Gastrocnemius medialis (tissue), 4 donors: ENCODE measurements at regions not wholly inside any gene's neighbourhood (a gene's known extent, or its start where the extent isn't known, plus 50 kb on each side); places are given as distances from the start of the nearest gene placed in this dataset.

Experiments
- CTCF ChIP-seq, 5 experiments: fragments of 450-650 bp in 3 of 5; fragments of 200-600 bp in 2 of 5; sonication (generic) in 2 of 5; IDR thresholded peaks in 4 of 5; conservative IDR thresholded peaks in 1 of 5; 1 replicate in 4 of 5; 2 replicates in 1 of 5; pipeline ENCODE4 v1.5.1; 2016 to 2019; ENCODE audit warnings: antibody characterized with exemption in 5 of 5, mild to moderate bottlenecking in 3 of 5, moderate library complexity in 3 of 5
- POLR2A ChIP-seq, 2 donors: fragments of 450-650 bp; IDR thresholded peaks; one replicate each; pipeline ENCODE4 v1.6.1; 2017; ENCODE audit warnings: antibody characterized with exemption in 2 of 2, mild to moderate bottlenecking in 2 of 2, moderate library complexity in 2 of 2

GRCh38 chr6:78623554-78623953 lies 243.8 kb upstream of the IRAK1BP1 start:
- TF ChIP-seq CTCF (IDR thresholded peaks at IDR 0.05 in 4 of 5, conservative IDR thresholded peaks at IDR 0.05 in 1 of 5), result no peak
- TF ChIP-seq POLR2A (IDR thresholded peaks at IDR 0.05), result no peak
